ENCODE measurements at regions not wholly inside any gene's neighbourhood (a gene's known extent, or its start where the extent isn't known, plus 50 kb on each side); places are given as distances from the start of the nearest gene placed in this dataset.

- no peak for DNase-seq
- H3K36me3 Mint-ChIP-seq (ENCODE audit: unreplicated experiment) = no peaks in the 10 kb centered on the region
- no peak overlapping the region for H3K4me3 Mint-ChIP-seq (ENCODE audit: unreplicated experiment)
- TF ChIP-seq CTCF (IDR thresholded peaks at IDR 0.05; ENCODE audit: partially characterized antibody, unreplicated experiment) = no peak
- H3K27me3 Mint-ChIP-seq (ENCODE audit: unreplicated experiment) = no peaks in the 10 kb centered on the region
- H3K4me1 Mint-ChIP-seq (ENCODE audit: low read depth, unreplicated experiment) = no peaks in the 10 kb centered on the region
- H3K9me3 Mint-ChIP-seq (ENCODE audit: unreplicated experiment) = no peaks in the 10 kb centered on the region
- no peak overlapping the region for H3K27ac Mint-ChIP-seq (ENCODE audit: unreplicated experiment)
Measured at GRCh38 chr2:15704788-15705115, 113.1 kb downstream of the DDX1 start.

GRCh38 chr2:15705310-15705709 is 113.6 kb downstream of the DDX1 start:
- H3K4me1 Mint-ChIP-seq (ENCODE audit: low read depth, unreplicated experiment) = no peaks in the 10 kb centered on the region
- TF ChIP-seq CTCF (IDR thresholded peaks at IDR 0.05; ENCODE audit: partially characterized antibody, unreplicated experiment) = no peak
- no peak overlapping the region for H3K4me3 Mint-ChIP-seq (ENCODE audit: unreplicated experiment)
- H3K36me3 Mint-ChIP-seq (ENCODE audit: unreplicated experiment) = no peaks in the 10 kb centered on the region
- H3K27ac Mint-ChIP-seq (ENCODE audit: unreplicated experiment) = no peak overlapping the region
- no peak for DNase-seq
- no peaks in the 10 kb centered on the region for H3K27me3 Mint-ChIP-seq (ENCODE audit: unreplicated experiment)
- H3K9me3 Mint-ChIP-seq (ENCODE audit: unreplicated experiment) = peaks cover 1% of the 10 kb centered on the region

- H3K4me3 Mint-ChIP-seq (ENCODE audit: unreplicated experiment) = no peak overlapping the region
- no peaks in the 10 kb centered on the region for H3K27me3 Mint-ChIP-seq (ENCODE audit: unreplicated experiment)
- peaks cover under 1% of the 10 kb centered on the region for H3K36me3 Mint-ChIP-seq (ENCODE audit: unreplicated experiment)
- no peak for DNase-seq
- H3K27ac Mint-ChIP-seq (ENCODE audit: unreplicated experiment) = no peak overlapping the region
- peaks cover 1% of the 10 kb centered on the region for H3K9me3 Mint-ChIP-seq (ENCODE audit: unreplicated experiment)
- no peak for TF ChIP-seq CTCF (IDR thresholded peaks at IDR 0.05; ENCODE audit: partially characterized antibody, unreplicated experiment)
- no peaks in the 10 kb centered on the region for H3K4me1 Mint-ChIP-seq (ENCODE audit: low read depth, unreplicated experiment)
Measured at GRCh38 chr2:15705839-15706386, 114.2 kb downstream of the DDX1 start.

GRCh38 chr2:15706424-15706823 is 114.8 kb downstream of the DDX1 start:
- Mint-ChIP-seq H3K4me3 (ENCODE audit: unreplicated experiment) (no peak overlapping the region), H3K27ac (ENCODE audit: unreplicated experiment) (no peak overlapping the region), H3K4me1 (ENCODE audit: low read depth, unreplicated experiment) (no peaks in the 10 kb centered on the region), H3K36me3 (ENCODE audit: unreplicated experiment) (peaks cover 5% of the 10 kb centered on the region), H3K27me3 (ENCODE audit: unreplicated experiment) (no peaks in the 10 kb centered on the region), H3K9me3 (ENCODE audit: unreplicated experiment) (peaks cover 1% of the 10 kb centered on the region)
- DNase-seq = no peak
- no peak for TF ChIP-seq CTCF (IDR thresholded peaks at IDR 0.05; ENCODE audit: partially characterized antibody, unreplicated experiment)

GRCh38 chr2:15706986-15707632 is 115.4 kb downstream of the DDX1 start:
- peaks cover 5% of the 10 kb centered on the region for H3K36me3 Mint-ChIP-seq (ENCODE audit: unreplicated experiment)
- H3K27me3 Mint-ChIP-seq (ENCODE audit: unreplicated experiment) = no peaks in the 10 kb centered on the region
- TF ChIP-seq CTCF (IDR thresholded peaks at IDR 0.05; ENCODE audit: partially characterized antibody, unreplicated experiment) = no peak
- no peak overlapping the region for H3K27ac Mint-ChIP-seq (ENCODE audit: unreplicated experiment)
- no peak for DNase-seq
- no peak overlapping the region for H3K4me3 Mint-ChIP-seq (ENCODE audit: unreplicated experiment)
- no peaks in the 10 kb centered on the region for H3K4me1 Mint-ChIP-seq (ENCODE audit: low read depth, unreplicated experiment)
- peaks cover 1% of the 10 kb centered on the region for H3K9me3 Mint-ChIP-seq (ENCODE audit: unreplicated experiment)
